LNCaP clone FGC (cell line): ENCODE measurements at regions not wholly inside any gene's neighbourhood (a gene's known extent, or its start where the extent isn't known, plus 50 kb on each side); places are given as distances from the start of the nearest gene placed in this dataset.

Experiments
- DNase-seq: peaks from one replicate; pipeline ENCODE4 v3.0.0-alpha.2; 2011; ENCODE audit warnings: low read depth
- H3K4me3 ChIP-seq: 2 replicates; pipeline ENCODE4 v1.5.1; 2011; ENCODE audit warnings: mild to moderate bottlenecking, low read depth, low read length, control low read depth
- CTCF ChIP-seq: IDR thresholded peaks from 2 replicates; pipeline ENCODE4 v1.5.1; 2012; ENCODE audit warnings: mild to moderate bottlenecking; ENCODE audit not compliant: control insufficient read depth, insufficient read depth; ENCODE audit errors: extremely low read depth

- no peak overlapping the region for H3K4me3 ChIP-seq
- TF ChIP-seq CTCF: no peak
- no peak for DNase-seq
These were observed 106.5 kb upstream of the FAM9A start for GRCh38 chrX:8907688-8908087.

- TF ChIP-seq CTCF: no peak
- no peak overlapping the region for H3K4me3 ChIP-seq
- no peak for DNase-seq
These were observed 105.2 kb upstream of the FAM9A start for GRCh38 chrX:8906299-8906938.

- no peak for TF ChIP-seq CTCF
- H3K4me3 ChIP-seq: no peak overlapping the region
- no peak for DNase-seq
These were observed 96.1 kb upstream of the FAM9A start for GRCh38 chrX:8897259-8897658.

- TF ChIP-seq CTCF: no peak
- no peak for DNase-seq
- H3K4me3 ChIP-seq: no peak overlapping the region
These were observed 89.6 kb upstream of the FAM9A start for GRCh38 chrX:8890794-8891193.

- no peak for DNase-seq
- TF ChIP-seq CTCF: no peak
- no peak overlapping the region for H3K4me3 ChIP-seq
These were observed 85.8 kb upstream of the FAM9A start for GRCh38 chrX:8887004-8887403.

GRCh38 chrX:8879750-8880149 is 78.6 kb upstream of the FAM9A start:
- TF ChIP-seq CTCF: no peak
- no peak for DNase-seq

GRCh38 chrX:8873956-8874355 is 72.8 kb upstream of the FAM9A start:
- DNase-seq: no peak
- no peak overlapping the region for H3K4me3 ChIP-seq

More at GRCh38 chrX:8879750-8880149, 78.6 kb upstream of the FAM9A start:
- no peak overlapping the region for H3K4me3 ChIP-seq

More at GRCh38 chrX:8873956-8874355, 72.8 kb upstream of the FAM9A start:
- no peak for TF ChIP-seq CTCF
